ENCODE measurements at regions not wholly inside any gene's neighbourhood (a gene's known extent, or its start where the extent isn't known, plus 50 kb on each side); places are given as distances from the start of the nearest gene placed in this dataset.
"Not testable (repeated sequence)": the region's sequence is repeated elsewhere in the genome, so short reads cannot be mapped to it uniquely, and the experiment has no call there.

- Histone ChIP-seq H3K4me1 (ENCODE audit: insufficient read depth) (no peaks in the 10 kb centered on the region), H3K4me3 (ENCODE audit: low read depth, low read length) (no peak overlapping the region), H3K36me3 (ENCODE audit: insufficient read depth) (no peaks in the 10 kb centered on the region), H3K27ac (ENCODE audit: low read depth) (no peak overlapping the region)
- 60% methylated on average over 4 of the region's 4 CpGs for WGBS
- no peak for DNase-seq (ENCODE audit: extremely low spot score)
Observed at GRCh38 chr7:124662372-124662771, 103.2 kb downstream of the GPR37 start.

DNA sequence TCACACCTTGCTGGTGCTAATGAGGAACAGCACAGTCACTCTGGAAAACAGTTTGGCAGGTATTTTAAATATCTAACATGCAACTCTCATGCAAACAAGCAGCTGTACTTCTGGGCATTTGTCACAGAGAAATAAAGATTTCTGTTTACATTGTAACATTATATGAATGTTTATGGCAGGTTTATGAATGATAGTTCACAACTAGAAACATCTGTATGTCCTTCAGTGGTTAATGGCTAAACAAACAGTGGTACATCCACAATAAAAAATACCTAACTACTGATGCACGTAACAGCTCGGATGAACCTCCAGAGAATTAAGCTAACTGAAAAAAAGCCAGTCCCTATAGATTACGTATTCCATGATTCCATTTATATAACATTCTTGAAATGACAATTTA lies 109.6 kb downstream of the GPR37 start:
- Histone ChIP-seq H3K4me3 (ENCODE audit: low read depth, low read length) (no peak overlapping the region), H3K27ac (ENCODE audit: low read depth) (no peak overlapping the region), H3K36me3 (ENCODE audit: insufficient read depth) (no peaks in the 10 kb centered on the region), H3K4me1 (ENCODE audit: insufficient read depth) (no peaks in the 10 kb centered on the region)
- DNase-seq (ENCODE audit: extremely low spot score) = no peak
- 63% methylated on average over 3 of the region's 3 CpGs for WGBS

DNA sequence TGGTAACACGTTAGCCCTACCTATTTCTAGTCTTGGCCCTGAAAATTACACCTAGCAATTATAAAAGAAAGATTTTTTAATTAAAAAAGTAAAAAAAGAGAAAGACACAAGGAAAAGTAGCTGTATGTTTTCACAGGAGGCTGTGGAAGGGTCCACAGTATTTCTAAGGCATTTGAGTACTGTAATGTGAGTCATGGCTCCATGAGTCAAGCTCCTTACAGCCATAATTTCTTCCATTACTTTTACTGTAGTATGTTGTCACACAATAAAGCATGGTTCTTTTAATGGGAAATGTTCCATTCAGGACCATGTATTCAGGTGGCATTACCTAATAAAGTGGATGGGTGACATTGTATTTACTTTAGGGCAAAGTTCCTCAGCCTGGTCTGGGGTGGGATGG lies 113.4 kb downstream of the GPR37 start:
- Histone ChIP-seq H3K36me3 (ENCODE audit: insufficient read depth) (no peaks in the 10 kb centered on the region), H3K27ac (ENCODE audit: low read depth) (no peak overlapping the region)

DNA sequence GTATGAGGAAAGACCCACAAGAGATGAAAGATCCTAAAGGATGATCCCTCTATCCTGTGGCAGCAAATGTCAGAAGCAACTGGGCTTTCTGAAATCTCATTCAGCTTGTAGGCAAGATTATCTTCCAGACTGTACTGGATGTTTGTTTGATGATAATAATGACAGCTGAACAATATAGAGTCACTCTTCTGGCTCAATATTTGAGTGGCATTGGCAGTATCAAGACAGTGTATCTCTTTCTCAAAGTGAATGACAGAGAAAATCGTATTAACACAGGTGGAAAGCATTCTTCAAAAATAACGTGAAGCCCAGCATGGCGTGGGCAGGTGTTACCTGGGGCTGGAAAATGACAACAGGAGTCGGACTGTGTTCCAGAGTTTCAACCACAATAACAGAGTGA lies 114.5 kb downstream of the GPR37 start:
- Histone ChIP-seq H3K36me3 (ENCODE audit: insufficient read depth) (no peaks in the 10 kb centered on the region), H3K4me3 (ENCODE audit: low read depth, low read length) (no peak overlapping the region), H3K27ac (ENCODE audit: low read depth) (no peak overlapping the region), H3K4me1 (ENCODE audit: insufficient read depth) (no peaks in the 10 kb centered on the region)
- WGBS = 88% methylated on average over 4 of the region's 4 CpGs
- DNase-seq (ENCODE audit: extremely low spot score) = no peak

More for the DNA sequence above, 113.4 kb downstream of the GPR37 start:
- WGBS = 82% methylated on average over 1 of the region's 1 CpG
- no peak for DNase-seq (ENCODE audit: extremely low spot score)
- H3K4me1 ChIP-seq (ENCODE audit: insufficient read depth) = no peaks in the 10 kb centered on the region
- no peak overlapping the region for H3K4me3 ChIP-seq (ENCODE audit: low read depth, low read length)

DNA sequence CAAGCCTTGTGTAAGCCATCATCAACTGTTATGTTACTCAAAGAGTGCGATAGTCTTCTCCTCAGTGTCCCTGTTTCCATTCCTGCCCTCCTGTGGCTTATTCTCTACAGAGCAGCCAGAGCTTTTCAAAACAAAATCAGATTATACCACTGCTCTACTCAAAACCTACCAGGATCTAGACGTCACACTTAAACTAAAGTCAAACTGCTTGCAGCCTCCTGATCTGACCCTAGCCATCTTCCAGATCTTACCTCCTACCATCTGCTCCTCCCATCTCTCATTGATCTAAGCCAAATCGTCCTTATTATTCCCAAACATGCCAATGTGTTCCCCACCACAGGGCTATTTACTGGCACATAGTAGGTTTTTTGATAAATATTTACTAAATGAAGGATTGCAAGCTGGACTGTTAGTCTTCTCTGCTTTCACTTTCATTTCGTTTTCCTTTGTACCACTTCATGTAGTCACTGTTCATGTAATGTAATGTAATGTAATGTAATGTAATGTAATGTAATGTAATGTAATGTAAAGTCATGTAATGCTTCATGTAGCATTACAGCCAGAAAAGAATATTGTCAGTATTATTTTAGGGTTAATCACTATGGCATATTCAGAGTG lies 116.1 kb downstream of the GPR37 start:
- Histone ChIP-seq H3K27ac (ENCODE audit: low read depth) (no peak overlapping the region), H3K4me1 (ENCODE audit: insufficient read depth) (no peaks in the 10 kb centered on the region), H3K36me3 (ENCODE audit: insufficient read depth) (no peaks in the 10 kb centered on the region), H3K4me3 (ENCODE audit: low read depth, low read length) (no peak overlapping the region)
- WGBS = 72% methylated on average over 4 of the region's 4 CpGs
- DNase-seq (ENCODE audit: extremely low spot score) = no peak

DNA sequence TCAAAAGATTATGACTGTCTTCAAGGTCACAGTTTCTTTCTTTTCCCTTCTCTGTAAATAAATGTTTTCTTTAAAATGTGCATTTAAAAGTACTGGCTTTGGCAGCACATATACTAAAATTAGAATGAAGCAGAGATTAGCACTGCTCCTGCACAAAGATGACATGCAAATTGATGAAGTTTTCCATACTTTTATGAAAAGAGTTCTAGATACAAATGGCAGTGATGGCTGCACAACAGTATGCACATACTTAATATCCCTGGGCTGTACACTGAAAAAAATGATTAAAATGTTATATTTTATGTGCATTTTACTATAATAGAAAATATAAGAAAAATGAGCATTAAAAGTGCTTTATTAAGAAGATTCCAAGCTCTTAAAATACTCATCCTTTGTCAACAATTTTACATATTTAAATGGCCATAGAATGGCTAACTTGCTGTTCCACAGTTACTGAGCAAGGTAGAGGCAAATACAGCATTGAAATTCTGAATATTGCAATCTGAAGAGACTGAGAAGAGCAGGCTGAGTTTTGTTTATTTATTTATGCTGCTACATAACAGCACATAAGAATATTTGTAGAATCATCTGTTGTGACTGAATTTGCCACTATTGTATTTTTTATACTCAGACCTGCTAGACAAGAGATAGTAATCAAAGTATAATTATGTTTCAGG lies 117.8 kb downstream of the GPR37 start:
- Histone ChIP-seq H3K4me3 (ENCODE audit: low read depth, low read length) (no peak overlapping the region), H3K36me3 (ENCODE audit: insufficient read depth) (no peaks in the 10 kb centered on the region), H3K4me1 (ENCODE audit: insufficient read depth) (no peaks in the 10 kb centered on the region), H3K27ac (ENCODE audit: low read depth) (no peak overlapping the region)
- no peak for DNase-seq (ENCODE audit: extremely low spot score)

- Histone ChIP-seq H3K27ac (ENCODE audit: low read depth) (no peak overlapping the region), H3K4me1 (ENCODE audit: insufficient read depth) (no peaks in the 10 kb centered on the region), H3K4me3 (ENCODE audit: low read depth, low read length) (no peak overlapping the region), H3K36me3 (ENCODE audit: insufficient read depth) (no peaks in the 10 kb centered on the region)
- 92% methylated on average over 5 of the region's 5 CpGs for WGBS
- DNase-seq (ENCODE audit: extremely low spot score) = no peak
Observed at GRCh38 chr7:124645704-124646103, 119.9 kb downstream of the GPR37 start.

DNA sequence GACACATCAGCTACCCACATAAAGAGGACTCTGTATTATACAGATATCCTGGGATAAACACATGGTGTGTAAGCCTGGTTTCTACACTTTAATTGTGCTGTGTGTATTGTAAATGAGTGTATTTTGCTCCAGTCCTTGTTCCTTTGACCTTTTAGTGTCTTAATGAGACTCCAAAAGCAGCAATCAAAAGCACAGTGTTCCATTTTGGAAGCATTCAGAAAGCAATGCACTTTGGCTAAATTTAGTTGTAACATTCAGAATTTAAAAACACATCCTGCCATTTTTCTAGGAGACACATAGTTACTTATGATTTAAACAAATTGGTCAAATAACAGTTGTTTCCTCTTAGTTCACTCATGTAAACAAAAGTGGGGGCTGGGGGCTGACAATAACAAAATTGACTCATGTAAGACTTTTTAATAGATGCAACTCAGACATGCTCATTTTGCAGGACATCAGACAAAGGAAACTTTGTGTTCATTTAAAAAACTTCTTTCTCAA lies 122.2 kb downstream of the GPR37 start:
- H3K27ac ChIP-seq (ENCODE audit: low read depth) = no peak overlapping the region
- no peaks in the 10 kb centered on the region for H3K4me1 ChIP-seq (ENCODE audit: insufficient read depth)
- no peak for DNase-seq (ENCODE audit: extremely low spot score)
- H3K4me3 ChIP-seq (ENCODE audit: low read depth, low read length) = no peak overlapping the region
- H3K36me3 ChIP-seq (ENCODE audit: insufficient read depth) = no peaks in the 10 kb centered on the region

GRCh38 chr7:124635416-124635815 lies 130.2 kb downstream of the GPR37 start:
- 36% methylated on average over 1 of the region's 1 CpG for WGBS
- Histone ChIP-seq H3K4me1 (ENCODE audit: insufficient read depth) (no peaks in the 10 kb centered on the region), H3K4me3 (ENCODE audit: low read depth, low read length) (no peak overlapping the region), H3K27ac (ENCODE audit: low read depth) (no peak overlapping the region), H3K36me3 (ENCODE audit: insufficient read depth) (no peaks in the 10 kb centered on the region)
- no peak for DNase-seq (ENCODE audit: extremely low spot score)

DNA sequence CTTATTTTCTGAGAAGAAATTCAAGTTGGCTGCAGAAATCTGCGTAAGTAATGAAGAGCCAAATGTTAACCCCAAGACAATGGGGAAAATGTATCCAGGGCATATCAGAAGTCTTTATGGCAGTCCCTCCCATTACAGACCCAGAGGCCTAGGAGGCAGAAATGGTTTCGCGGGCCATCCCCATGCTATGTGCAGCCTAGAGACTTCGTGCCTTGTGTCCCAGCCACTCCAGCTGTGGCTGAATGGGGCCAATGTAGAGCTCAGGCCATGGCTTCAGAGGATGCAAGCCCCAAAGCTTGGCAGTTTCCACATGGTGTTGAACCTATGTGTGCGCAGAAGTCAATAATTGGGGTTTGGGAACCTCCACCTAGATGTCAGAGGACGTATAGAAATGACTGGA lies 131.9 kb downstream of the GPR37 start:
- Histone ChIP-seq H3K36me3 (ENCODE audit: insufficient read depth) (no peaks in the 10 kb centered on the region), H3K4me3 (ENCODE audit: low read depth, low read length) (no peak overlapping the region), H3K27ac (ENCODE audit: low read depth) (no peak overlapping the region), H3K4me1 (ENCODE audit: insufficient read depth) (no peaks in the 10 kb centered on the region)
- DNase-seq (ENCODE audit: extremely low spot score) = no peak
- 89% methylated on average over 6 of the region's 6 CpGs for WGBS

DNA sequence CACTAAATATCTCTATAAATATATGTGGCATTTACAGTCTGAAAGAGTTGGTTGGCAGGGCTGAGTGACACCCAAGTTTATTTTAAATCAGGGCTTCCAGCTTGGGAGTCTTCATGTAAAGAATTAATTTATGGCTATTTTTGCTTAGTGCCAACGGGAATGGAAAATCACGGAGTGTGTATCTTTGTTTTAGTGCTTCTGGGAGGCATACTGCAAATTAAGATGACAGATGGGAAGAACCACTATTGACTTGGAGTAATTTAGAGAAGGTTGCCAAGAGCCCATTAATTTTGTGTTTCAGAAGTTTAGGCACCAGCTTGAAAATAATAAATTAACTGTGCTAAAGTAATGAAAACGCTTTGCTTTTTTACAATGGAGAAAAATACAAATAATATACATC lies 135.2 kb downstream of the GPR37 start:
- 73% methylated on average over 3 of the region's 3 CpGs for WGBS
- H3K27ac ChIP-seq (ENCODE audit: low read depth) = no peak overlapping the region
- H3K4me3 ChIP-seq (ENCODE audit: low read depth, low read length) = no peak overlapping the region
- H3K4me1 ChIP-seq (ENCODE audit: insufficient read depth) = no peaks in the 10 kb centered on the region
- H3K36me3 ChIP-seq (ENCODE audit: insufficient read depth) = no peaks in the 10 kb centered on the region
- DNase-seq (ENCODE audit: extremely low spot score) = no peak

GRCh38 chr7:124618871-124619270 lies 146.7 kb downstream of the GPR37 start:
- no peak for DNase-seq (ENCODE audit: extremely low spot score)
- Histone ChIP-seq H3K36me3 (ENCODE audit: insufficient read depth) (no peaks in the 10 kb centered on the region), H3K27ac (ENCODE audit: low read depth) (no peak overlapping the region), H3K4me1 (ENCODE audit: insufficient read depth) (no peaks in the 10 kb centered on the region), H3K4me3 (ENCODE audit: low read depth, low read length) (no peak overlapping the region)
- 90% methylated on average over 1 of the region's 1 CpG for WGBS

DNA sequence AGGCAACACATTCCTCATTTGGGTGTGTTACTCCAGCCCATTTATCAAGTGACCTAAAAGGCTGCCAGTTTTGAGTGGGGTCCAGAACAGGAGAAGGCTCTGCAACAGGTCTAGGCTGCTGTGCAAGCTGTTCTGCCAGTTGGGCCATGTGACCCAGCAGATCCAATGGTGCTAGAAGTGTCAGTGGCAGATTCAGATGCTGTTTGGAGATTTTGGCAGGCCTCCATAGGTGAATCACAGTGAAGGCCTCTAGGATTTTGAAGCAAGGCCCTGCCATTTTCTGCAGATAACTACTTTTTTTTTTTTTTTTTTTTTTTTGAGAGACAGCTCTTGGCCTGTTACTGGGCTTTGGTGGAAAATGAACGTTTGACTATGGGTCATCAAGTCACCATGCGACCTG lies 147.5 kb downstream of the GPR37 start:
- H3K4me1 ChIP-seq (ENCODE audit: insufficient read depth); H3K36me3 ChIP-seq (ENCODE audit: insufficient read depth); H3K27ac ChIP-seq (ENCODE audit: low read depth); DNase-seq (ENCODE audit: extremely low spot score); H3K4me3 ChIP-seq (ENCODE audit: low read depth, low read length): not testable (repeated sequence)
- WGBS = 78% methylated on average over 2 of the region's 2 CpGs

- H3K36me3 ChIP-seq (ENCODE audit: insufficient read depth) = no peaks in the 10 kb centered on the region
- no peak for DNase-seq (ENCODE audit: extremely low spot score)
- no peaks in the 10 kb centered on the region for H3K4me1 ChIP-seq (ENCODE audit: insufficient read depth)
- WGBS = 85% methylated on average over 1 of the region's 1 CpG
- no peak overlapping the region for H3K4me3 ChIP-seq (ENCODE audit: low read depth, low read length)
- H3K27ac ChIP-seq (ENCODE audit: low read depth) = no peak overlapping the region
Observed at GRCh38 chr7:124603066-124603465, 162.5 kb downstream of the GPR37 start.
